Thymus (tissue), 11 donors: ENCODE measurements at regions not wholly inside any gene's neighbourhood (a gene's known extent, or its start where the extent isn't known, plus 50 kb on each side); places are given as distances from the start of the nearest gene placed in this dataset.

Experiments used
- DNase-seq, 9 donors: peaks; one replicate each; pipeline ENCODE4 v3.0.0-alpha.2; 2013; ENCODE audit warnings: low spot score in 9 of 9, low read depth in 6 of 9, missing footprints in 1 of 9
- H3K27ac ChIP-seq, 2 donors: one replicate each; pipeline ENCODE4 v1.5.1; 2013; ENCODE audit warnings: control low read depth in 1 of 2, low read depth in 1 of 2, low read length in 1 of 2, mild to moderate bottlenecking in 1 of 2, moderate library complexity in 1 of 2
- H3K27me3 ChIP-seq, 2 donors: one replicate each; pipeline ENCODE4 v1.5.1; 2013; ENCODE audit warnings: low read length in 1 of 2; ENCODE audit not compliant: control insufficient read depth in 2 of 2, insufficient read depth in 1 of 2
- H3K36me3 ChIP-seq, 2 donors: one replicate each; pipeline ENCODE4 v1.5.1; 2013; ENCODE audit warnings: low read length in 1 of 2, mild to moderate bottlenecking in 1 of 2, moderate library complexity in 1 of 2; ENCODE audit not compliant: control insufficient read depth in 2 of 2, insufficient read depth in 2 of 2
- H3K4me1 ChIP-seq, 2 donors: one replicate each; pipeline ENCODE4 v1.5.1; 2013; ENCODE audit warnings: low read length in 2 of 2; ENCODE audit not compliant: control insufficient read depth in 2 of 2, insufficient read depth in 2 of 2
- H3K4me3 ChIP-seq, 2 donors: one replicate each; pipeline ENCODE4 v1.5.1; 2013; ENCODE audit warnings: low read length in 2 of 2, control low read depth in 1 of 2, mild to moderate bottlenecking in 1 of 2
- H3K9me3 ChIP-seq, 2 donors: one replicate each; pipeline ENCODE4 v1.5.1; 2013; ENCODE audit warnings: low read length in 1 of 2, mild to moderate bottlenecking in 1 of 2; ENCODE audit not compliant: control insufficient read depth in 2 of 2, insufficient read depth in 1 of 2
- WGBS: extraction: QIAGEN DNeasy Blood & Tissue Kit; methylation state at CpG from one replicate; pipeline ENCODE4 v1.1.7; 2013; 5-methylcytosine and 5-hydroxymethylcytosine counted together
- donor health status: healthy.

DNA sequence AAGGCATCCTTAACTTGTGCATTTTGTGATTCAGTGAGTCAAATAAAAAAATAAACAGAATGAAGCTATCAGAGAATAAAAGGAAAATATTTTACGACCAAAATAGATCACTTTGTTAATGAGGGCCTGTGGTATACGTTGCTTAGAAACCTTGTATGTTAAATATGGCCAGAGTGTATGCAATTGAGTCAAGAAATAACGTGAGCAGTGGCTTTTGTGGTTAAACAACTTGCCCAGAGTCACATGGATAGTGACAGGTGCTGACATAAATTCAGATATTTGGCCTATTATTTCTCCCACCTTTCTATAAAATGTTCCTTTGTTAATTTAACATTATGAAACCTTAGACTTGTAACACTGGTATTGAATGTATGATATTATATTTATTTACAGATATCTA lies 393.4 kb downstream of the PABPC4L start:
- Histone ChIP-seq H3K27me3 (no peaks in the 10 kb centered on the region), H3K27ac (no peak overlapping the region), H3K36me3 (no peaks in the 10 kb centered on the region), H3K4me3 (no peak overlapping the region), H3K9me3 (no peaks in the 10 kb centered on the region), H3K4me1 (peaks cover 0 to 2% of the 10 kb centered on the region in 2 donors)
- 38% methylated on average over 3 of the region's 3 CpGs for WGBS
- DNase-seq: peak in 3 of 9 donors; percentile 4 to 47 (median 8)

DNA sequence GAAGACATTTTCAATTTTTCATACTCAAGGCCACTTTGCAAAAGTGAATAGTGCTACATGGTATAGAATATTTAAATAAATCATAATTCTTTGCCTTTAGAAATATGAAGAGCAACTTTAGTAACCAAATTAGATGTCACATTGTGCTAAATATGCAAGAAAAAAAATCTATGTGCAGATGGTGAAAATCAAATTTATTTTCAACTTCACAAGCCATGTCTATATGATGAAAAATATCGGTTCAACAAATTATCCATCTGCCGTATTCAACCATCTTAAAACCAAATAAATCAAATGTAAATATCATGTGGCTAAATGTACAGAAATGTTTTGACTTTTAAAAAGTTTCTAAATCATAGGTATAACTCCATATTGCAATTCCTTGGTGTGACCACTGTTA lies 398.2 kb downstream of the PABPC4L start:
- no peak for DNase-seq
- Histone ChIP-seq H3K4me3 (no peak overlapping the region), H3K9me3 (no peaks in the 10 kb centered on the region), H3K27me3 (no peaks in the 10 kb centered on the region), H3K36me3 (no peaks in the 10 kb centered on the region), H3K27ac (no peak overlapping the region), H3K4me1 (no peaks in the 10 kb centered on the region)
- 96% methylated on average over 2 of the region's 2 CpGs for WGBS

DNA sequence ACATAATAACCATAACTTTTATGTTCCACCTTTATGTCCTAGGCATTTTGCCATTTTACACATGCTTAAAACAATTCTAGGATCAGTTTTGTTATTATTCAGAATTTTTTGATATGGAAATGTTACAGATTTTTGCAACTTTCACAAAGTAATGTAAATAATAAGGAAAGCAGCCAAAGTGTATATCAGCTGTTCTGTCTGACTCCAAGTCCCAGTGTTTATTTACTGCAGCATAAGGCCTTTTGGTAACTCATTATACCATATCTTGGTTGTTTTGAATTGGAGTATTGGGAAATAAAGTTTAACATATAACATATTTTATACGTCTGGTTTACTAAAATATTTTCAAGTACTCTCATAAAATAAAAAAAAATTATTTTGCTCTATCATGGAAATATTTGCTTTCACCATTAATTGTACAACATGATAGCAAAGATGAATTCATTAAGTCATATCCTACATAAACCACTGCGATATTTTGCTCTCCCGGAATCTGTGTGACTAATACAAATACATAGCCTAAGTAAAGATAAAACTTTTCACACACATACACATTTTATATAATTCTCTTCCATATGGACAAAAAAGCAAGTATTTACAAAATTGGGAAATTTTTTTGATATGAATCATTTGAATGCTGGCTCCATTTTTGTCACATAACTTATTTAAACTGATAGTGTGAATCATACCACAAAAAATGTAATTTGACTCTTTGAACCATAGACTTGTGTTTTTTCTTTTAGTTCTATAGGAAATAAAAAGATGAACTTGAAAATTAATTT lies 399.0 kb downstream of the PABPC4L start:
- no peak for DNase-seq
- 76% methylated on average over 3 of the region's 3 CpGs for WGBS
- H3K9me3 ChIP-seq: no peaks in the 10 kb centered on the region

DNA sequence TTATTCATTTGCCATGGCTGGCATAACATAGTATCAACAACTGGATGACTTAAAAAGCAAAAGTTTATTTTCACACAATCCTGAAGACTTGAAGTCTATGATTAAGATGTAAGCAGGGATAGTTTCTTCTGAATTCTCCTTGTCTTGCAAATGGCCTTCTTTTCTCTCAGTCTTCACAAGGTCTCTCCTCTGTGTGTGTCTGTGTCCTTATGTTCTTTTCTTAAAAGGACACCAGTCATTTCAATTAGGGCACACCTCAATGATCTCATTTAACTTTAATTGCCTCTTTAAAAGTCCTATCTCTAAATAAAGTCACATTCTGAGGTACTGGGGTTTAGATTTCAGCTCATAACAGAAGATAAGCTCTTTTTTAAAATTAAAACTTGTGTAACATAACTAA lies 399.7 kb downstream of the PABPC4L start:
- no peak overlapping the region for H3K27ac ChIP-seq
- no peak overlapping the region for H3K4me3 ChIP-seq
- no peaks in the 10 kb centered on the region for H3K36me3 ChIP-seq

More for the DNA sequence above, 399.0 kb downstream of the PABPC4L start:
- H3K27ac ChIP-seq: no peak overlapping the region
- no peak overlapping the region for H3K4me3 ChIP-seq
- no peaks in the 10 kb centered on the region for H3K36me3 ChIP-seq
- H3K27me3 ChIP-seq: no peaks in the 10 kb centered on the region
- no peaks in the 10 kb centered on the region for H3K4me1 ChIP-seq

DNA sequence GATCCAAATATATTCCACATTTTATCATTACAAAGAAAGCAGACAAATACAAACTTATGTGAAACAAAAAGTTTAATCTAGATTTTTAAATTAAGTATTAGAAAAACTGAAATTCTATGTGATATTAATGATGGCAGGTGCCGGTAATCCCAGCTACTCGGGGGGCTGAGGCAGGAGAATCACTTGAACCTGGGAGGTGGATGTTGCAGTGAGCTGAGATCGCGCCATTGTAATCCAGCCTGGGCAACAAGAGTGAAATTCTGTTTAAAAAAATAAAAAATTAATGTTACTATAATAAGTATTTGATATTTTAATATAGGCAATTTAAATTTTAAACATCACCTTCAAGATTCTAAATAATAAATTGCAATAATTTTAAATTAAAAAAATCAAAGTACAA lies 400.6 kb downstream of the PABPC4L start:
- Histone ChIP-seq H3K27me3 (no peaks in the 10 kb centered on the region), H3K27ac (no peak overlapping the region), H3K4me3 (no peak overlapping the region), H3K4me1 (no peaks in the 10 kb centered on the region), H3K36me3 (no peaks in the 10 kb centered on the region), H3K9me3 (no peaks in the 10 kb centered on the region)
- WGBS: 95% methylated on average over 4 of the region's 4 CpGs
- DNase-seq: no peak

More for the DNA sequence above, 399.7 kb downstream of the PABPC4L start:
- H3K4me1 ChIP-seq: no peaks in the 10 kb centered on the region
- no peak for DNase-seq
- H3K9me3 ChIP-seq: no peaks in the 10 kb centered on the region
- no peaks in the 10 kb centered on the region for H3K27me3 ChIP-seq

DNA sequence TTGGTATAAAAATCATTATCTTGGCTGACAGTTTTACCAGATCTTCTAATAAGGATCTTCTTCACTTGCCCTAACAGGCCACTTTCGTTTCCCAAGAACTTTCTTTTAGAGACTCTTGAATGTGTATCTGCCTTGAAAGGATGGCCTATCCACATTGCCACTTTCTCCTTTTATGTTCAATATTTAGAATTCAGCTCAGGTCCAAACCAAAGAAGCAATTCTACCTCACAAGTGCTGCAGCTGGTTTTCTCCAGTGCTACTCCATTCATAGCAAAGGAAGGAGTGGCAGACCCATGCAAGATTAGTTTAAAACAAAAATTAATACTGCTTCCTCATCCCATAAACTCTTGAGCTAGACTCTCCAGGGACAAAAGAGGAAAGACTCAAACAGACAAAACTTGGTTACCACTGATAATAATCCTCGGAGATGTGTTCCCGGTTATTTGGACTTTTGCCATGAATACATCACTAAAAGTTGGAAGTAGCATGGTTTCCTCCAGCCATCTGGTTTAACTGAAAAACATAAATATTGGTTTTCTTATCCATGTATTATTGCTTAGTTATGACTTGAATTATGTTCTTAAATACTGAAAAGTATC lies 401.8 kb downstream of the PABPC4L start:
- no peaks in the 10 kb centered on the region for H3K4me1 ChIP-seq
- H3K27ac ChIP-seq: no peak overlapping the region
- H3K9me3 ChIP-seq: no peaks in the 10 kb centered on the region
- DNase-seq: no peak
- no peak overlapping the region for H3K4me3 ChIP-seq
- no peaks in the 10 kb centered on the region for H3K27me3 ChIP-seq
- 67% methylated on average over 3 of the region's 3 CpGs for WGBS
- H3K36me3 ChIP-seq: no peaks in the 10 kb centered on the region

DNA sequence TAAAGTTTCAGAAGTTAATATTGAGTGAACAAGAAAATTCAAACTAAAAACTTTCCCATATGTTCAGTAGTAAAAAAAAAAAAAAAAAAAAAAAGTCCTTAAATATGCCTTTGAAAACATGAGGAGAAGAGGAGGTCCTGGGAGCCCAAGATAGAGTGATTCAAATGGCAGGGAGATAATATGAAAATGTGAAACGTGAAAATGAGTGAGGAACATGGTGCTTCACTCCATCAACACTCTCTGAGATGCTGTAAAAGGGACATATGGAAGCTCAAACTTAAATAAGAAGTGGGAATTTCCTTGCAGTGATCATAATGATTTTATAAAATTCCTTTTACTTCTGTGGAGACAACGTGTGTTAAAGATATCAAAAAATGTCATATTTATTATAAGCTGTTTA lies 423.9 kb downstream of the PABPC4L start:
- WGBS: 80% methylated on average over 2 of the region's 2 CpGs

DNA sequence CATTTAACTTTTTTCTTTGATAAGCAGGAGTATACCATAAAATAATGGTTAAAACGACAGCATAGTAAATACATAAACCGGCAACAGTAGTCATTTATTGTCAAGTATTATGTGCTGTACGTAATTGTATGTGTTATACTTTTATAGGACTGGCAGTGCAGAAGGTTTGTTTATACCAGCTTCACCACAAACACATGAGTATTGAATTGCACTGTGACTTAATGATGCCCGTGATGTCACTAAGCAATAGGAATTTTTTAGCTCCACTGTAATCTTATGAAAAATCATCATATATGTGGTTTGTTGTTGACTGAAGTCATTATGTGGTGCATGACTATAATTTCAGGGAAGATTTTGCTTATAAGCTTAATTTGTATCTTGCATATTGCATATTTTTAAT lies 424.6 kb downstream of the PABPC4L start:
- no peaks in the 10 kb centered on the region for H3K9me3 ChIP-seq
- no peak overlapping the region for H3K27ac ChIP-seq
- DNase-seq: no peak
- no peaks in the 10 kb centered on the region for H3K36me3 ChIP-seq
- WGBS: 94% methylated on average over 4 of the region's 4 CpGs
- H3K27me3 ChIP-seq: no peaks in the 10 kb centered on the region
- H3K4me1 ChIP-seq: no peaks in the 10 kb centered on the region
- no peak overlapping the region for H3K4me3 ChIP-seq

More for the DNA sequence above, 423.9 kb downstream of the PABPC4L start:
- H3K36me3 ChIP-seq: no peaks in the 10 kb centered on the region
- no peaks in the 10 kb centered on the region for H3K27me3 ChIP-seq
- no peaks in the 10 kb centered on the region for H3K9me3 ChIP-seq
- no peak overlapping the region for H3K27ac ChIP-seq
- no peak for DNase-seq
- no peak overlapping the region for H3K4me3 ChIP-seq
- H3K4me1 ChIP-seq: no peaks in the 10 kb centered on the region

DNA sequence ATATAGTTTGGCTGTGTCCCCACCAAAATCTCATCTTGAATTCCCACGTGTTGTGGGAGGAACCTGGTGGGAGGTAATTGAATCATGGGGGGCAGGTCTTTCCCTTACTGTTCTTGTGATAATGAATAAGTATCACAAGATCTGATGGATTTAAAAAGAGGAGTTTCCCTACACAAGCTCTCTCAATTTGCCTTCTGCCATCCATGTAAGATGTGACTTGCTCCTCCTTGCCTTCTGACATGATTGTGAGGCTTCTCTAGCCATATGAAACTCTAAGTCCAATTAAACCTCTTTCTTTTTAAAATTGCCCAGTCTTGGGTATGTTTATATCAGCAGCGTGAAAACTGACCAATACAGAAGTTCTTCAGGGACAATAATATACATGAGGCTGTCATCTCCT lies 425.1 kb downstream of the PABPC4L start:
- Histone ChIP-seq H3K4me1 (no peaks in the 10 kb centered on the region), H3K4me3 (no peak overlapping the region), H3K27ac (no peak overlapping the region), H3K27me3 (no peaks in the 10 kb centered on the region), H3K36me3 (no peaks in the 10 kb centered on the region), H3K9me3 (peaks cover 0 to 3% of the 10 kb centered on the region in 2 donors)
- DNase-seq: no peak
- 93% methylated on average over 2 of the region's 2 CpGs for WGBS
